Lower lobe of right lung (tissue), 2 donors: ENCODE measurements at regions not wholly inside any gene's neighbourhood (a gene's known extent, or its start where the extent isn't known, plus 50 kb on each side); places are given as distances from the start of the nearest gene placed in this dataset.

ENCODE experiments used
- ATAC-seq, 2 donors: fragments of 200-7000 bp; cut with Tn5 transposase; one replicate each; pipeline ENCODE4 v1.9.1; 2020 to 2022; ENCODE audit warnings: mild to moderate bottlenecking in 2 of 2, moderate library complexity in 2 of 2
- DNase-seq: peaks from one replicate; pipeline ENCODE4 v3.0.0-alpha.2; 2020
- H3K27ac ChIP-seq: fragments of 200-600 bp; one replicate; pipeline ENCODE4 v1.8.0; 2022
- H3K27me3 ChIP-seq: fragments of 200-600 bp; one replicate; pipeline ENCODE4 v1.8.0; 2022; ENCODE audit warnings: low read depth
- H3K36me3 ChIP-seq: fragments of 200-600 bp; one replicate; pipeline ENCODE4 v1.8.0; 2022; ENCODE audit warnings: mild to moderate bottlenecking
- H3K4me1 ChIP-seq: fragments of 200-600 bp; one replicate; pipeline ENCODE4 v1.8.0; 2022
- H3K4me3 ChIP-seq: fragments of 200-600 bp; one replicate; pipeline ENCODE4 v1.8.0; 2022; ENCODE audit warnings: mild to moderate bottlenecking
- H3K9me3 ChIP-seq: fragments of 200-600 bp; one replicate; pipeline ENCODE4 v1.8.0; 2022
- CTCF ChIP-seq: fragments of 200-600 bp; IDR thresholded peaks from one replicate; pipeline ENCODE4 v1.8.0; 2022; ENCODE audit warnings: antibody characterized with exemption, mild to moderate bottlenecking
- intact Hi-C: fragments of 100-400 bp; cut with DNase I; formaldehyde crosslinking; loops from one replicate; pipeline ENCODE4 v1.11.0; 2022
- donor health status: DM: no; HTN: yes; CAD: no; lungs with severe emphysema.

- no peak for DNase-seq
- intact Hi-C loops = no loop called here
- no peak for ATAC-seq
- Histone ChIP-seq H3K27ac (no peak overlapping the region), H3K9me3 (no peaks in the 10 kb centered on the region), H3K4me3 (no peak overlapping the region), H3K27me3 (no peaks in the 10 kb centered on the region), H3K36me3 (no peaks in the 10 kb centered on the region), H3K4me1 (no peaks in the 10 kb centered on the region)
- TF ChIP-seq CTCF = no peak
Observed at GRCh38 chr10:78714225-78714624, 354.5 kb upstream of the ZMIZ1 start.

GRCh38 chr10:78715435-78715834 lies 353.3 kb upstream of the ZMIZ1 start:
- Histone ChIP-seq H3K27ac (no peak overlapping the region), H3K4me1 (no peaks in the 10 kb centered on the region)
- TF ChIP-seq CTCF = no peak

GRCh38 chr10:78716043-78716660 lies 352.6 kb upstream of the ZMIZ1 start:
- H3K4me1 ChIP-seq = no peaks in the 10 kb centered on the region
- no peak for ATAC-seq

More at GRCh38 chr10:78715435-78715834, 353.3 kb upstream of the ZMIZ1 start:
- Histone ChIP-seq H3K9me3 (no peaks in the 10 kb centered on the region), H3K4me3 (no peak overlapping the region), H3K36me3 (no peaks in the 10 kb centered on the region), H3K27me3 (no peaks in the 10 kb centered on the region)
- ATAC-seq (no peak), DNase-seq (no peak)
- intact Hi-C loops = no loop called here

DNA sequence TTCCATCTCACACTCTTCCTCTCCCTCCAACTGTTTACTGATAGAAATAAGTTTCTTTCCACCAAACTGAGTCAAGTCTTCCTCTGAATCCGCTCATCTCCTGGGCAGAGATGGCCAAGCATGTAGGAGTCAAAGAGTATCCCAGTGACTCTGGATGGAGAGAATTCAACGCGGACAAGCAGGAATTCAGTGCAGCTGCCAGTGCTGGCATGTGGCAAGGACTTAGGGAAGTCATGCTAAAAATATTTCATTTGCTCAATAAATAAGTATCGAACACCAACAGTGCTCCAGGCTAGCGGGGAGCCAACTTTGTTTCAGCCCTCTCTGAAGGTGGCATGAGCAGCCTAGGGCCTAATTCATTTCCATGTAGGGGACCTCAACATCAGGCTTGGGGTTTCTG lies 351.6 kb upstream of the ZMIZ1 start:
- Histone ChIP-seq H3K4me1 (no peaks in the 10 kb centered on the region), H3K27ac (no peak overlapping the region), H3K4me3 (no peak overlapping the region), H3K9me3 (no peaks in the 10 kb centered on the region), H3K27me3 (no peaks in the 10 kb centered on the region), H3K36me3 (no peaks in the 10 kb centered on the region)
- intact Hi-C loops = no loop called here
- no peak for TF ChIP-seq CTCF
- peak in 1 of 2 donors; percentile 29 for ATAC-seq
- DNase-seq = no peak

More at GRCh38 chr10:78716043-78716660, 352.6 kb upstream of the ZMIZ1 start:
- Histone ChIP-seq H3K4me3 (no peak overlapping the region), H3K27ac (no peak overlapping the region), H3K36me3 (no peaks in the 10 kb centered on the region), H3K27me3 (no peaks in the 10 kb centered on the region), H3K9me3 (no peaks in the 10 kb centered on the region)
- DNase-seq = no peak
- intact Hi-C loops = no loop called here
- no peak for TF ChIP-seq CTCF

GRCh38 chr10:78718032-78718572 lies 350.7 kb upstream of the ZMIZ1 start:
- H3K4me3 ChIP-seq = no peak overlapping the region
- DNase-seq (no peak), ATAC-seq (no peak)
- no peaks in the 10 kb centered on the region for H3K9me3 ChIP-seq
- H3K27me3 ChIP-seq = no peaks in the 10 kb centered on the region
- TF ChIP-seq CTCF = no peak
- intact Hi-C loops = no loop called here
- H3K4me1 ChIP-seq = no peaks in the 10 kb centered on the region
- H3K27ac ChIP-seq = no peak overlapping the region
- no peaks in the 10 kb centered on the region for H3K36me3 ChIP-seq
